HEK293 (cell line): ENCODE measurements at regions not wholly inside any gene's neighbourhood (a gene's known extent, or its start where the extent isn't known, plus 50 kb on each side); places are given as distances from the start of the nearest gene placed in this dataset.

ENCODE experiments used
- CTCF ChIP-seq: fragments of 450-650 bp; formaldehyde crosslinking; IDR thresholded peaks from 2 replicates; pipeline ENCODE4 v1.5.1; 2016; ENCODE audit warnings: missing biosample characterization, missing genetic modification characterization
- MEIS1 ChIP-seq: sonication (generic); formaldehyde crosslinking; IDR thresholded peaks from 2 replicates; pipeline ENCODE4 v1.8.1; 2022; ENCODE audit warnings: missing genetic modification reagents, mild to moderate bottlenecking, borderline replicate concordance
- REST ChIP-seq: fragments of 450-650 bp; formaldehyde crosslinking; IDR thresholded peaks from 2 replicates; pipeline ENCODE4 v1.5.1; 2016; ENCODE audit warnings: missing biosample characterization, missing genetic modification characterization
- ZBTB20 ChIP-seq: fragments of 450-650 bp; formaldehyde crosslinking; IDR thresholded peaks from 2 replicates; pipeline ENCODE4 v1.5.1; 2016; ENCODE audit warnings: missing biosample characterization, missing genetic modification characterization
- ZFHX2 ChIP-seq: fragments of 450-650 bp; formaldehyde crosslinking; conservative IDR thresholded peaks from 2 replicates; pipeline ENCODE4 v1.5.1; 2016; ENCODE audit warnings: missing biosample characterization, missing genetic modification characterization
- ZNF138 ChIP-seq: fragments of 450-650 bp; formaldehyde crosslinking; IDR thresholded peaks from 2 replicates; pipeline ENCODE4 v1.5.1; 2016; ENCODE audit warnings: missing biosample characterization, missing genetic modification characterization, borderline replicate concordance
- ZNF140 ChIP-seq: fragments of 450-650 bp; formaldehyde crosslinking; IDR thresholded peaks from 2 replicates; pipeline ENCODE4 v1.5.1; 2016; ENCODE audit warnings: missing biosample characterization, missing genetic modification characterization
- ZNF292 ChIP-seq: fragments of 450-650 bp; formaldehyde crosslinking; IDR thresholded peaks from 2 replicates; pipeline ENCODE4 v1.5.1; 2016; ENCODE audit warnings: low read depth, missing biosample characterization, missing genetic modification characterization, borderline replicate concordance
- ZNF391 ChIP-seq: fragments of 450-650 bp; formaldehyde crosslinking; IDR thresholded peaks from 2 replicates; pipeline ENCODE4 v1.5.1; 2016; ENCODE audit warnings: low read depth, missing biosample characterization, missing genetic modification characterization, borderline replicate concordance
- ZNF518A ChIP-seq: fragments of 450-650 bp; formaldehyde crosslinking; conservative IDR thresholded peaks from 2 replicates; pipeline ENCODE4 v1.5.1; 2016; ENCODE audit warnings: low read depth, missing biosample characterization, missing genetic modification characterization
- ZNF785 ChIP-seq: fragments of 450-650 bp; formaldehyde crosslinking; IDR thresholded peaks from 2 replicates; pipeline ENCODE4 v1.5.1; 2016; ENCODE audit warnings: missing biosample characterization, missing genetic modification characterization

- TF ChIP-seq ZNF785 (tag by site-specific recombination): no peak
- peak; percentile 64 for TF ChIP-seq CTCF (tag by site-specific recombination)
- no peak for TF ChIP-seq ZBTB20 (tag by site-specific recombination)
- TF ChIP-seq ZNF140 (tag by site-specific recombination): no peak
- no peak for TF ChIP-seq ZNF518A (tag by site-specific recombination)
- no peak for TF ChIP-seq ZNF391 (tag by site-specific recombination)
- TF ChIP-seq ZFHX2 (tag by site-specific recombination): no peak
- no peak for TF ChIP-seq ZNF292 (tag by site-specific recombination)
- no peak for TF ChIP-seq MEIS1 (CRISPR knock-in tag)
- no peak for TF ChIP-seq REST (tag by site-specific recombination)
- no peak for TF ChIP-seq ZNF138 (tag by site-specific recombination)
Measured at GRCh38 chr14:106848330-106849121, 1322.1 kb downstream of the TMEM121 start.
